H1 (cell line): ENCODE measurements at regions not wholly inside any gene's neighbourhood (a gene's known extent, or its start where the extent isn't known, plus 50 kb on each side); places are given as distances from the start of the nearest gene placed in this dataset.

Source experiments
- CTCF ChIA-PET: fragments of 300-600 bp; sonication (Branson Sonifier 250); formaldehyde crosslinking; loops from one replicate; lab custom pipeline; 2021; ENCODE audit not compliant: partially characterized antibody; lab: Charles Lee
- POLR2A ChIA-PET: fragments of 300-600 bp; sonication (Branson Sonifier 250); formaldehyde crosslinking; loops from one replicate; lab custom pipeline; 2021; ENCODE audit warnings: inconsistent platforms; ENCODE audit not compliant: partially characterized antibody; lab: Charles Lee
- DNase-seq, 2 experiments: peaks; one replicate each; pipeline versions ENCODE4 v3.0.0 to v3.0.0-alpha.2; 2010 to 2022; ENCODE audit warnings: low spot score in 2 of 2, low read depth in 1 of 2, mixed read lengths in 1 of 2
- FAIRE-seq: peaks from 2 replicates; lab custom pipeline; 2011; peaks lifted over from hg19 to GRCh38; lab: Jason Lieb, UNC
- H2AFZ ChIP-seq: 2 replicates; pipeline ENCODE4 v1.8.1; 2012; ENCODE audit warnings: low read length, inconsistent platforms
- H2AK5ac ChIP-seq: 2 replicates; pipeline ENCODE4 v1.6.1; 2013; ENCODE audit warnings: low read depth, low read length
- H2BK120ac ChIP-seq: replicated peaks from 2 replicates; pipeline ENCODE3; 2013; ENCODE audit warnings: low read depth, low read length, inconsistent platforms
- H2BK12ac ChIP-seq: 2 replicates; pipeline ENCODE4 v1.6.1; 2013; ENCODE audit warnings: low read depth, low read length
- H2BK15ac ChIP-seq: 2 replicates; pipeline ENCODE4 v1.6.1; 2013; ENCODE audit warnings: low read length
- H2BK20ac ChIP-seq: 2 replicates; pipeline ENCODE4 v1.6.1; 2013; ENCODE audit warnings: low read length
- H2BK5ac ChIP-seq: 2 replicates; pipeline ENCODE4 v1.6.1; 2013; ENCODE audit warnings: low read depth, low read length
- H3K14ac ChIP-seq: 2 replicates; pipeline ENCODE4 v1.6.1; 2013; ENCODE audit warnings: inconsistent platforms; ENCODE audit not compliant: insufficient read length
- H3K18ac ChIP-seq: 2 replicates; pipeline ENCODE4 v1.6.1; 2013; ENCODE audit warnings: low read length; ENCODE audit errors: extremely low read depth
- H3K23ac ChIP-seq: 2 replicates; pipeline ENCODE4 v1.6.1; 2013; ENCODE audit warnings: inconsistent platforms; ENCODE audit not compliant: insufficient read length
- H3K23me2 ChIP-seq: 2 replicates; pipeline ENCODE4 v1.6.1; 2013; ENCODE audit warnings: low read depth, low read length
- H3K27ac ChIP-seq: 2 replicates; pipeline ENCODE4 v1.6.1; 2011; ENCODE audit warnings: low read depth, low read length, inconsistent platforms
- H3K27me3 ChIP-seq, 4 experiments: replicated peaks in 1 of 4; 1 replicate in 1 of 4; 2 replicates in 3 of 4; pipeline versions ENCODE4 v1.6.1 to v1.8.1; 2011 to 2013; ENCODE audit warnings: low read length in 3 of 4, mild to moderate bottlenecking in 3 of 4, inconsistent platforms in 2 of 4, mixed read lengths in 2 of 4, moderate library complexity in 1 of 4; ENCODE audit not compliant: control insufficient read depth in 3 of 4, insufficient read depth in 3 of 4; ENCODE audit errors: extremely low read depth in 1 of 4
- H3K36me3 ChIP-seq, 4 experiments: 2 replicates each; pipeline versions ENCODE4 v1.6.1 to v1.8.1; 2011 to 2013; ENCODE audit warnings: mild to moderate bottlenecking in 4 of 4, low read length in 3 of 4, moderate library complexity in 2 of 4, control low read depth in 1 of 4, inconsistent platforms in 1 of 4; ENCODE audit not compliant: insufficient read depth in 4 of 4, control insufficient read depth in 2 of 4
- H3K4ac ChIP-seq: replicated peaks from 2 replicates; pipeline ENCODE3; 2013; ENCODE audit warnings: low read length, low read depth, mixed read lengths, inconsistent platforms; ENCODE audit not compliant: insufficient read length
- H3K4me1 ChIP-seq, 4 experiments: replicated peaks in 1 of 4; 1 replicate in 1 of 4; 2 replicates in 3 of 4; pipeline versions ENCODE4 v1.6.1 to v1.8.1; 2011 to 2013; ENCODE audit warnings: low read length in 3 of 4, inconsistent platforms in 2 of 4, mixed read lengths in 1 of 4; ENCODE audit not compliant: insufficient read depth in 4 of 4, control insufficient read depth in 3 of 4
- H3K4me2 ChIP-seq, 2 experiments: 2 replicates each; pipeline versions ENCODE4 v1.6.1 to v1.8.1; 2011 to 2013; ENCODE audit warnings: low read depth in 2 of 2, low read length in 2 of 2, control low read depth in 1 of 2, inconsistent platforms in 1 of 2, mild to moderate bottlenecking in 1 of 2; ENCODE audit not compliant: insufficient read depth in 1 of 2
- H3K4me3 ChIP-seq, 4 experiments: fragments of 200-600, 300-600 bp in 1 of 4; sonication (generic), shearing (Covaris generic), sonication (Bioruptor Twin) in 1 of 4; 2 replicates each; pipeline versions ENCODE4 v1.5.1 to v1.8.1; 2011 to 2016; ENCODE audit warnings: low read length in 4 of 4, low read depth in 3 of 4, control low read depth in 2 of 4, inconsistent platforms in 2 of 4, mild to moderate bottlenecking in 2 of 4, mixed read lengths in 1 of 4, moderate library complexity in 1 of 4; ENCODE audit not compliant: insufficient read depth in 2 of 4; ENCODE audit errors: extremely low read depth in 1 of 4
- H3K56ac ChIP-seq: replicated peaks from 2 replicates; pipeline ENCODE3; 2013; ENCODE audit warnings: low read depth, mild to moderate bottlenecking, mixed read lengths, low read length, inconsistent platforms; ENCODE audit not compliant: insufficient read length
- H3K79me1 ChIP-seq: 2 replicates; pipeline ENCODE4 v1.6.1; 2013; ENCODE audit warnings: low read depth, low read length, control low read depth
- H3K79me2 ChIP-seq, 2 experiments: 2 replicates each; pipeline versions ENCODE4 v1.6.1 to v1.8.1; 2012 to 2013; ENCODE audit warnings: low read length in 2 of 2, mild to moderate bottlenecking in 2 of 2, inconsistent platforms in 1 of 2; ENCODE audit not compliant: insufficient read depth in 2 of 2, control insufficient read depth in 1 of 2
- H3K9ac ChIP-seq, 4 experiments: replicated peaks in 1 of 4; 1 replicate in 1 of 4; 2 replicates in 3 of 4; pipeline versions ENCODE4 v1.6.1 to v1.8.1; 2011 to 2013; ENCODE audit warnings: low read depth in 3 of 4, low read length in 3 of 4, control low read depth in 2 of 4, mild to moderate bottlenecking in 2 of 4, moderate library complexity in 2 of 4, inconsistent platforms in 1 of 4; ENCODE audit errors: extremely low read depth in 1 of 4
- H3K9me3 ChIP-seq, 2 experiments: 2 replicates each; pipeline versions ENCODE4 v1.6.1 to v1.8.1; 2012 to 2013; ENCODE audit warnings: mild to moderate bottlenecking in 2 of 2, moderate library complexity in 2 of 2, control low read depth in 1 of 2, inconsistent platforms in 1 of 2, low read depth in 1 of 2, low read length in 1 of 2, mixed read lengths in 1 of 2; ENCODE audit not compliant: insufficient read depth in 2 of 2
- H4K20me1 ChIP-seq, 2 experiments: replicated peaks in 1 of 2; 2 replicates each; pipeline versions ENCODE3 to v1.8.1; 2011 to 2013; ENCODE audit warnings: inconsistent platforms in 2 of 2, low read length in 2 of 2, mild to moderate bottlenecking in 1 of 2; ENCODE audit not compliant: insufficient read depth in 2 of 2, control insufficient read depth in 1 of 2
- H4K5ac ChIP-seq: 2 replicates; pipeline ENCODE4 v1.6.1; 2013; ENCODE audit warnings: low read length, low read depth, mixed read lengths, inconsistent platforms; ENCODE audit not compliant: insufficient read length
- H4K8ac ChIP-seq: 2 replicates; pipeline ENCODE4 v1.8.0; 2013; ENCODE audit warnings: mild to moderate bottlenecking, moderate library complexity, low read length, inconsistent platforms; ENCODE audit not compliant: insufficient read depth; ENCODE audit errors: extremely low read depth
- H4K91ac ChIP-seq: replicated peaks from 2 replicates; pipeline ENCODE3; 2013; ENCODE audit warnings: low read length, mixed read lengths, inconsistent platforms; ENCODE audit not compliant: insufficient read length
- GABPA ChIP-seq: IDR thresholded peaks from 2 replicates; pipeline ENCODE4 v1.6.1; 2011; ENCODE audit warnings: mild to moderate bottlenecking, low read length, moderate library complexity, borderline replicate concordance; ENCODE audit not compliant: insufficient read depth
- KDM4A ChIP-seq: IDR thresholded peaks from one replicate; pipeline ENCODE4 v1.7.1; 2012; ENCODE audit warnings: low read depth, mild to moderate bottlenecking, moderate library complexity, low read length, inconsistent platforms; ENCODE audit not compliant: severe bottlenecking
- RAD21 ChIP-seq, 2 experiments: IDR thresholded peaks in 1 of 2; conservative IDR thresholded peaks in 1 of 2; 2 replicates each; pipeline ENCODE4 v1.6.1; 2011; ENCODE audit warnings: low read depth in 2 of 2, low read length in 2 of 2, improper control_type of control experiment in 1 of 2, inconsistent platforms in 1 of 2, mild to moderate bottlenecking in 1 of 2, moderate library complexity in 1 of 2
- SIRT6 ChIP-seq: IDR thresholded peaks from one replicate; pipeline ENCODE4 v1.7.1; 2012; ENCODE audit warnings: low read length, inconsistent platforms
- WGBS, 2 experiments: shearing (Covaris generic) in 1 of 2; methylation state at CpG; one replicate each; pipeline versions ENCODE4 v1.1.6 to v1.1.7; 2013 to 2015; ENCODE audit warnings: low lambda C conversion rate in 2 of 2, mixed read lengths in 2 of 2, inconsistent platforms in 1 of 2, low coverage in 1 of 2, missing lambda C conversion rate in 1 of 2; ENCODE audit not compliant: insufficient replicate concordance in 2 of 2, insufficient coverage in 1 of 2, insufficient read length in 1 of 2; ENCODE audit errors: extremely low coverage in 1 of 2, missing lambda C conversion rate in 1 of 2; 5-methylcytosine and 5-hydroxymethylcytosine counted together
- TF ChIP-seq, protein P1 (sequence below), 3 experiments: IDR thresholded peaks; 1 replicate in 2 of 3; 2 replicates in 1 of 3; pipeline versions ENCODE4 v1.5.1 to v1.6.1; 2011; ENCODE audit warnings: low read length in 3 of 3, mild to moderate bottlenecking in 3 of 3, inconsistent platforms in 2 of 3, low read depth in 1 of 3, moderate library complexity in 1 of 3; ENCODE audit not compliant: insufficient read depth in 1 of 3; ENCODE audit errors: control extremely low read depth in 1 of 3

DNA sequence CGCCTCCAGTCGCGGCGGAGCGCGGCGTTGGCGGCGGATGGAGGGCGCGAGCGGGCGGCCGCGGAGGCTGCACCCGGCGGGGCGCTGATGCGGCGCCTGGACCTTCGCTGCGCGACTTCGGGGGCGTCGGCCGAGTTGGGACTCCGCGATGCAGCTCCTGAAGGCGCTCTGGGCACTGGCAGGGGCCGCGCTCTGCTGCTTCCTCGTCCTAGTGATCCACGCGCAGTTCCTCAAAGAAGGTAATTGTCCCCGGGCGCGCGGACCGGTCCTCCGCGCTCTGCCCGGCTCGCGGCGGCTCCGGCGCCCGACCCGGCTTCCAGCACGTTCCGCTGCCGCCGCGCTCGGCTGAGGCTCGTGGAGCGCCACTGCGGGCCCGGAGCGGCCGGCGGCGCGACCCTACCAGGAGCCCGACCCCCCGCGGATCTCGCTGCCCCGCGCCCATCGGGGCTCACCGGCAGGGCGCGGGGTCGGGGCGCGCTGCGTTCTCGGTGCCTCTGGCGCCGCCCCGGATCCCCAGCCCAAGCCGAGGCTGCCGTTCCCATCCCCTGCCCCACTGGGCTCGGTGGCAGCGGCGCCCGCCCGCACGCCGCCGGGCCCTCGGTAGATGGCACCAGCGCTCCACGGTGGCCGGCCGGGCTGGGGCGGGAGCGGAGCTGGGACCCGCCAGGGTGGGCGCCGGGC lies 1251.2 kb downstream of the BRD1 start:
- Histone ChIP-seq H2BK120ac (no peak overlapping the region), H2BK5ac (no peak overlapping the region), H3K27ac (no peak overlapping the region), H3K79me2 (peaks cover 0 to 7% of the 10 kb centered on the region in 2 experiments; a peak in 1 of 4 replicates), H4K91ac (no peak overlapping the region), H3K14ac (no peak overlapping the region), H3K18ac (no peak overlapping the region; the same call in 1 of the 2 replicates), H4K20me1 (peaks cover 20 to 26% of the 10 kb centered on the region in 2 experiments), H2AFZ (no peak overlapping the region), H3K4me2 (peak overlapping the region; percentile 53 to 88), H3K23ac (no peak overlapping the region), H3K9ac (no peak overlapping the region), H4K5ac (no peak overlapping the region), H4K8ac (peak overlapping the region; percentile 37; the same call in 1 of the 2 replicates), H2BK20ac (no peak overlapping the region), H2BK12ac (no peak overlapping the region), H3K56ac (no peak overlapping the region), H3K4me3 (peak overlapping the region; percentile 30 to 69 (median 49)), H3K4ac (no peak overlapping the region), H3K9me3 (no peaks in the 10 kb centered on the region), H3K36me3 (no peaks in the 10 kb centered on the region), H3K4me1 (peaks cover 0 to 10% (median 4%) of the 10 kb centered on the region in 4 experiments; a peak in 2 of 7 replicates), H3K27me3 (peaks cover 0 to 12% (median 3%) of the 10 kb centered on the region in 4 experiments; a peak in 3 of 7 replicates), H2AK5ac (no peak overlapping the region), H2BK15ac (no peak overlapping the region), H3K79me1 (peaks cover 4% of the 10 kb centered on the region), H3K23me2 (peaks cover 4% of the 10 kb centered on the region; the same call in 1 of the 2 replicates)
- peak in 1 of 2 experiments; percentile 85 for DNase-seq
- POLR2A ChIA-PET: interaction anchor here (0.6 to 1.1 kb wide), 2 partner anchors 67 to 97 kb away, joined by 3 read pairs; no protein-coding TSS in a partner anchor
- CTCF ChIA-PET: interaction anchor here (0.6 to 1.7 kb wide), 7 partner anchors 73 to 619 kb away, joined by 3 to 4 read pairs (median 3); no protein-coding TSS in a partner anchor
- 1% methylated on average over 36 of the region's 103 CpGs; no CpG with 5 or more reads in 1 of the 2 experiments for WGBS, 2 experiments
- TF ChIP-seq SIRT6 (no peak), KDM4A (peak; percentile 47), RAD21 (IDR thresholded peaks at IDR 0.05 in 1 of 2, conservative IDR thresholded peaks at IDR 0.05 in 1 of 2; ENCODE audit: low read depth in 2 of 2, low read length in 2 of 2) (peak; percentile 73 to 91), GABPA (peak; percentile 60)
- TF ChIP-seq, protein P1, sequence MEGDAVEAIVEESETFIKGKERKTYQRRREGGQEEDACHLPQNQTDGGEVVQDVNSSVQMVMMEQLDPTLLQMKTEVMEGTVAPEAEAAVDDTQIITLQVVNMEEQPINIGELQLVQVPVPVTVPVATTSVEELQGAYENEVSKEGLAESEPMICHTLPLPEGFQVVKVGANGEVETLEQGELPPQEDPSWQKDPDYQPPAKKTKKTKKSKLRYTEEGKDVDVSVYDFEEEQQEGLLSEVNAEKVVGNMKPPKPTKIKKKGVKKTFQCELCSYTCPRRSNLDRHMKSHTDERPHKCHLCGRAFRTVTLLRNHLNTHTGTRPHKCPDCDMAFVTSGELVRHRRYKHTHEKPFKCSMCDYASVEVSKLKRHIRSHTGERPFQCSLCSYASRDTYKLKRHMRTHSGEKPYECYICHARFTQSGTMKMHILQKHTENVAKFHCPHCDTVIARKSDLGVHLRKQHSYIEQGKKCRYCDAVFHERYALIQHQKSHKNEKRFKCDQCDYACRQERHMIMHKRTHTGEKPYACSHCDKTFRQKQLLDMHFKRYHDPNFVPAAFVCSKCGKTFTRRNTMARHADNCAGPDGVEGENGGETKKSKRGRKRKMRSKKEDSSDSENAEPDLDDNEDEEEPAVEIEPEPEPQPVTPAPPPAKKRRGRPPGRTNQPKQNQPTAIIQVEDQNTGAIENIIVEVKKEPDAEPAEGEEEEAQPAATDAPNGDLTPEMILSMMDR (IDR thresholded peaks at IDR 0.05; ENCODE audit: control extremely low read depth in 1 of 3, insufficient read depth in 1 of 3, low read depth in 1 of 3, low read length in 3 of 3): peak; percentile 56 to 76 (median 66)
- no peak for FAIRE-seq
